ENCODE measurements at regions not wholly inside any gene's neighbourhood (a gene's known extent, or its start where the extent isn't known, plus 50 kb on each side); places are given as distances from the start of the nearest gene placed in this dataset.

GRCh38 chr4:115670930-115671329 is 557.5 kb upstream of the NDST4 start:
- H3K27me3 ChIP-seq, result no peaks in the 10 kb centered on the region
- no peak for DNase-seq (ENCODE audit: low spot score in 2 of 2)
- H3K9me3 ChIP-seq, result no peaks in the 10 kb centered on the region
- no peak overlapping the region for H3K27ac ChIP-seq
- 62% methylated on average over 2 of the region's 2 CpGs for WGBS
- no peaks in the 10 kb centered on the region for H3K4me1 ChIP-seq
- no peak overlapping the region for H3K4me3 ChIP-seq
- no peak for TF ChIP-seq POLR2A (IDR thresholded peaks at IDR 0.05)
- no peaks in the 10 kb centered on the region for H3K36me3 ChIP-seq

GRCh38 chr4:115668396-115668795 is 555.0 kb upstream of the NDST4 start:
- no peaks in the 10 kb centered on the region for H3K36me3 ChIP-seq
- WGBS, result 64% methylated on average over 1 of the region's 1 CpG
- no peaks in the 10 kb centered on the region for H3K9me3 ChIP-seq
- no peaks in the 10 kb centered on the region for H3K27me3 ChIP-seq
- DNase-seq (ENCODE audit: low spot score in 2 of 2), result no peak
- no peak overlapping the region for H3K27ac ChIP-seq
- no peak overlapping the region for H3K4me3 ChIP-seq
- no peaks in the 10 kb centered on the region for H3K4me1 ChIP-seq
- no peak for TF ChIP-seq EP300 (IDR thresholded peaks at IDR 0.05)
- no peak for TF ChIP-seq POLR2A (IDR thresholded peaks at IDR 0.05)
- TF ChIP-seq POLR2AphosphoS5 (IDR thresholded peaks at IDR 0.05), result no peak
- TF ChIP-seq CTCF (IDR thresholded peaks at IDR 0.05), result no peak

- no peak overlapping the region for H3K4me3 ChIP-seq
- no peaks in the 10 kb centered on the region for H3K36me3 ChIP-seq
- WGBS, result 25% methylated on average over 9 of the region's 9 CpGs
- no peak for DNase-seq (ENCODE audit: low spot score in 2 of 2)
- no peaks in the 10 kb centered on the region for H3K4me1 ChIP-seq
- no peaks in the 10 kb centered on the region for H3K27me3 ChIP-seq
- no peaks in the 10 kb centered on the region for H3K9me3 ChIP-seq
- H3K27ac ChIP-seq, result no peak overlapping the region
- no peak for TF ChIP-seq POLR2AphosphoS5 (IDR thresholded peaks at IDR 0.05)
Observed at GRCh38 chr4:115664285-115664684, 550.9 kb upstream of the NDST4 start.

GRCh38 chr4:115660465-115660864 is 547.0 kb upstream of the NDST4 start:
- WGBS, result 71% methylated on average over 3 of the region's 3 CpGs
- H3K27ac ChIP-seq, result no peak overlapping the region
- H3K36me3 ChIP-seq, result no peaks in the 10 kb centered on the region
- H3K9me3 ChIP-seq, result no peaks in the 10 kb centered on the region
- no peaks in the 10 kb centered on the region for H3K27me3 ChIP-seq
- no peak for TF ChIP-seq CTCF (IDR thresholded peaks at IDR 0.05)
- no peak for TF ChIP-seq POLR2AphosphoS5 (IDR thresholded peaks at IDR 0.05)
- no peak for TF ChIP-seq POLR2A (IDR thresholded peaks at IDR 0.05)
- no peak for TF ChIP-seq EP300 (IDR thresholded peaks at IDR 0.05)
- H3K4me1 ChIP-seq, result no peaks in the 10 kb centered on the region
- H3K4me3 ChIP-seq, result no peak overlapping the region
- no peak for DNase-seq (ENCODE audit: low spot score in 2 of 2)

GRCh38 chr4:115657991-115658650 is 544.7 kb upstream of the NDST4 start:
- H3K9me3 ChIP-seq, result no peaks in the 10 kb centered on the region
- TF ChIP-seq CTCF (IDR thresholded peaks at IDR 0.05) (no peak), EP300 (IDR thresholded peaks at IDR 0.05) (no peak), POLR2A (IDR thresholded peaks at IDR 0.05) (no peak), POLR2AphosphoS5 (IDR thresholded peaks at IDR 0.05) (no peak)
- DNase-seq (ENCODE audit: low spot score in 2 of 2), result no peak
- H3K4me3 ChIP-seq, result no peak overlapping the region
- no peaks in the 10 kb centered on the region for H3K27me3 ChIP-seq
- H3K36me3 ChIP-seq, result no peaks in the 10 kb centered on the region
- 71% methylated on average over 4 of the region's 4 CpGs for WGBS
- no peaks in the 10 kb centered on the region for H3K4me1 ChIP-seq
- H3K27ac ChIP-seq, result no peak overlapping the region

- H3K4me3 ChIP-seq, result no peak overlapping the region
- H3K4me1 ChIP-seq, result no peaks in the 10 kb centered on the region
- no peaks in the 10 kb centered on the region for H3K36me3 ChIP-seq
- no peak for DNase-seq (ENCODE audit: low spot score in 2 of 2)
- no peaks in the 10 kb centered on the region for H3K27me3 ChIP-seq
- no peaks in the 10 kb centered on the region for H3K9me3 ChIP-seq
- TF ChIP-seq CTCF (IDR thresholded peaks at IDR 0.05) (no peak), EP300 (IDR thresholded peaks at IDR 0.05) (no peak)
- no peak overlapping the region for H3K27ac ChIP-seq
- 48% methylated on average over 1 of the region's 1 CpG for WGBS
Observed at GRCh38 chr4:115655626-115656025, 542.2 kb upstream of the NDST4 start.

Measured in suprapubic skin (tissue), 4 donors.